HepG2 (cell line): ENCODE measurements at regions not wholly inside any gene's neighbourhood (a gene's known extent, or its start where the extent isn't known, plus 50 kb on each side); places are given as distances from the start of the nearest gene placed in this dataset.

Experiments
- ATAC-seq: fragments of 200-7000 bp; cut with Tn5 transposase; 3 replicates; pipeline ENCODE4 v1.9.1; 2020; ENCODE audit warnings: mild to moderate bottlenecking, moderate library complexity
- BruUV-seq: library from RNA; stranded (reverse); fragments of 400-500 nt; replicated peaks from 2 replicates; lab custom pipeline; 2021; lab: Mats Ljungman, UMichigan
- CTCF ChIA-PET: fragments of 300-600 bp; formaldehyde crosslinking; extraction: SDS; loops from one replicate; lab custom pipeline; 2021; ENCODE audit warnings: low total read pairs, inconsistent platforms, low intra/inter-chr PET ratio; lab: Yijun Ruan, JAX
- POLR2A ChIA-PET: fragments of 350-600 bp; sonication (Branson Sonifier 250); formaldehyde crosslinking; loops from one replicate; lab custom pipeline; 2020; ENCODE audit warnings: antibody characterized with exemption, inconsistent platforms; lab: Yijun Ruan, JAX
- DNase-seq: peaks from one replicate; pipeline ENCODE4 v3.0.0-alpha.2; 2015; ENCODE audit warnings: low spot score
- FAIRE-seq: peaks from 3 replicates; lab custom pipeline; 2011; peaks lifted over from hg19 to GRCh38; lab: Jason Lieb, UNC
- H2AFZ ChIP-seq: one replicate; pipeline ENCODE4 v1.6.1; 2011; ENCODE audit warnings: low read length, inconsistent platforms
- H3K27ac ChIP-seq: fragments of 300-600 bp; 3 replicates; pipeline ENCODE4 v1.8.0; 2011; ENCODE audit warnings: mixed run types, mild to moderate bottlenecking, mixed read lengths, low read length, inconsistent platforms; ENCODE audit not compliant: insufficient read depth; ENCODE audit errors: extremely low read length
- H3K27me3 ChIP-seq, 2 experiments: fragments of 200-600 bp in 1 of 2; 2 replicates in 1 of 2; 3 replicates in 1 of 2; pipeline versions ENCODE4 v1.6.0 to v1.8.0; 2011; ENCODE audit warnings: low read length in 2 of 2, mild to moderate bottlenecking in 2 of 2, moderate library complexity in 2 of 2, inconsistent platforms in 1 of 2; ENCODE audit not compliant: insufficient read depth in 2 of 2, control insufficient read depth in 1 of 2
- H3K36me3 ChIP-seq, 2 experiments: fragments of 200-600 bp in 1 of 2; replicated peaks in 1 of 2; 2 replicates in 1 of 2; 3 replicates in 1 of 2; pipeline versions ENCODE4 v1.5.1 to v1.8.0; 2011; ENCODE audit warnings: low read length in 2 of 2, inconsistent platforms in 1 of 2; ENCODE audit not compliant: insufficient read depth in 2 of 2, control insufficient read depth in 1 of 2
- H3K4me1 ChIP-seq: 2 replicates; pipeline ENCODE4 v1.5.1; 2012; ENCODE audit warnings: low read length, inconsistent platforms; ENCODE audit not compliant: insufficient read depth
- H3K4me2 ChIP-seq: 2 replicates; pipeline ENCODE4 v1.6.0; 2011; ENCODE audit warnings: low read depth, low read length, inconsistent platforms
- H3K4me3 ChIP-seq, 3 experiments: fragments of 200-600 bp in 1 of 3; sonication (generic), shearing (Covaris generic) in 1 of 3; replicated peaks in 1 of 3; 2 replicates each; pipeline ENCODE4 v1.5.1; 2011 to 2016; ENCODE audit warnings: low read length in 3 of 3, inconsistent platforms in 2 of 3, low read depth in 2 of 3, mild to moderate bottlenecking in 2 of 3, control low read depth in 1 of 3, mixed read lengths in 1 of 3; ENCODE audit not compliant: insufficient read depth in 1 of 3
- H3K79me2 ChIP-seq: one replicate; pipeline ENCODE4 v1.6.1; 2011; ENCODE audit warnings: low read length, inconsistent platforms; ENCODE audit not compliant: insufficient read depth
- H3K9ac ChIP-seq: 2 replicates; pipeline ENCODE4 v1.6.0; 2011; ENCODE audit warnings: mild to moderate bottlenecking, low read depth, low read length, inconsistent platforms; ENCODE audit not compliant: insufficient read depth
- H3K9me3 ChIP-seq: 2 replicates; pipeline ENCODE4 v1.5.1; 2012; ENCODE audit warnings: mild to moderate bottlenecking, low read length
- H4K20me1 ChIP-seq: 2 replicates; pipeline ENCODE4 v1.6.0; 2011; ENCODE audit warnings: inconsistent platforms, mild to moderate bottlenecking, low read length, moderate library complexity; ENCODE audit not compliant: insufficient read depth
- POLR2A ChIP-seq, 2 experiments: IDR thresholded peaks; 2 replicates each; pipeline ENCODE4 v1.6.1; 2011; ENCODE audit warnings: low read depth in 2 of 2, low read length in 2 of 2, mild to moderate bottlenecking in 1 of 2, moderate library complexity in 1 of 2; ENCODE audit not compliant: insufficient read depth in 1 of 2
- PRDM10 ChIP-seq: sonication (generic); formaldehyde crosslinking; IDR thresholded peaks from 2 replicates; pipeline ENCODE4 v1.4.0; 2020; ENCODE audit warnings: low read depth, missing genetic modification reagents
- SUZ12 ChIP-seq: fragments of 150-350 bp; IDR thresholded peaks from 2 replicates; pipeline ENCODE4 v1.6.1; 2014; ENCODE audit warnings: low read depth, low read length
- TARDBP ChIP-seq: sonication (generic); formaldehyde crosslinking; IDR thresholded peaks from 2 replicates; pipeline ENCODE4 v1.8.0; 2022; ENCODE audit warnings: mild to moderate bottlenecking, missing genetic modification reagents
- TIGD3 ChIP-seq: sonication (generic); formaldehyde crosslinking; IDR thresholded peaks from 2 replicates; pipeline ENCODE4 v1.5.1; 2020; ENCODE audit warnings: mild to moderate bottlenecking, missing genetic modification reagents, borderline replicate concordance
- ZNF318 ChIP-seq: sonication (generic); formaldehyde crosslinking; IDR thresholded peaks from 2 replicates; pipeline ENCODE4 v1.4.0; 2020; ENCODE audit warnings: mild to moderate bottlenecking, missing genetic modification reagents
- ZNF800 ChIP-seq: sonication (generic); formaldehyde crosslinking; IDR thresholded peaks from 2 replicates; pipeline ENCODE4 v1.4.0; 2020; ENCODE audit warnings: missing genetic modification reagents
- WGBS: methylation state at CpG from one replicate; pipeline ENCODE4 v1.1.6; 2017; ENCODE audit warnings: low lambda C conversion rate; 5-methylcytosine and 5-hydroxymethylcytosine counted together
- in situ Hi-C: cut with HindIII; loops from 2 replicates; pipeline ENCODE4 v1.10.0; 2017; ENCODE audit warnings: low pct_unique_long_range_greater_than_20kb; ENCODE audit not compliant: extremely low pct_ligation_motif_present
- intact Hi-C: fragments of 100-400 bp; cut with micrococcal nuclease; formaldehyde crosslinking; loops from one replicate; pipeline ENCODE4 v1.10.0; 2022; ENCODE audit not compliant: unreplicated experiment

- Histone ChIP-seq H3K27ac (no peak overlapping the region), H3K9me3 (peaks cover 12% of the 10 kb centered on the region; the same call in 1 of the 2 replicates), H3K79me2 (no peaks in the 10 kb centered on the region), H4K20me1 (no peaks in the 10 kb centered on the region), H3K4me2 (no peak overlapping the region), H3K9ac (no peak overlapping the region), H3K36me3 (no peaks in the 10 kb centered on the region), H2AFZ (no peak overlapping the region), H3K4me3 (no peak overlapping the region), H3K4me1 (peaks cover 53% of the 10 kb centered on the region), H3K27me3 (no peaks in the 10 kb centered on the region)
- no peak for FAIRE-seq
- ChIA-PET CTCF (no interaction called here), POLR2A (no interaction called here)
- in situ Hi-C loops (no loop called here), intact Hi-C loops (no loop called here)
- no TSS peak for BruUV-seq
- ATAC-seq, result no peak
- no peak for DNase-seq
- WGBS, result 95% methylated on average over 10 of the region's 12 CpGs
- TF ChIP-seq POLR2A (IDR thresholded peaks at IDR 0.05; ENCODE audit: insufficient read depth in 1 of 2, low read depth in 2 of 2, low read length in 2 of 2), result no peak
- TF ChIP-seq PRDM10 (CRISPR knock-in tag), result no peak
- TF ChIP-seq TIGD3 (CRISPR knock-in tag), result no peak
- no peak for TF ChIP-seq ZNF800 (CRISPR knock-in tag)
- TF ChIP-seq SUZ12, result no peak
- no peak for TF ChIP-seq TARDBP (CRISPR knock-in tag)
- no peak for TF ChIP-seq ZNF318 (CRISPR knock-in tag)
Observed at GRCh38 chr10:44199991-44200655, 184.8 kb downstream of the CXCL12 start.
